H1 (cell line): ENCODE measurements at regions not wholly inside any gene's neighbourhood (a gene's known extent, or its start where the extent isn't known, plus 50 kb on each side); places are given as distances from the start of the nearest gene placed in this dataset.

Experiments used
- ATF3 ChIP-seq: IDR thresholded peaks from 2 replicates; pipeline ENCODE4 v1.6.1; 2011; ENCODE audit warnings: low read depth, mild to moderate bottlenecking, low read length; ENCODE audit not compliant: insufficient read depth
- CTCF ChIP-seq, 3 experiments: IDR thresholded peaks; 1 replicate in 2 of 3; 2 replicates in 1 of 3; pipeline versions ENCODE4 v1.5.1 to v1.6.1; 2011; ENCODE audit warnings: low read length in 3 of 3, mild to moderate bottlenecking in 3 of 3, inconsistent platforms in 2 of 3, low read depth in 1 of 3, moderate library complexity in 1 of 3; ENCODE audit not compliant: insufficient read depth in 1 of 3; ENCODE audit errors: control extremely low read depth in 1 of 3
- EP300 ChIP-seq, 2 experiments: IDR thresholded peaks; 1 replicate in 1 of 2; 2 replicates in 1 of 2; pipeline ENCODE4 v1.6.1; 2011 to 2012; ENCODE audit warnings: low read depth in 2 of 2, low read length in 2 of 2, mild to moderate bottlenecking in 2 of 2, borderline replicate concordance in 1 of 2, inconsistent platforms in 1 of 2, moderate library complexity in 1 of 2
- EZH2 ChIP-seq: fragments of 200-600 bp; sonication (generic); IDR thresholded peaks from 2 replicates; pipeline ENCODE4 v1.7.1; 2012; ENCODE audit warnings: low read depth, mild to moderate bottlenecking, moderate library complexity, low read length, inconsistent platforms; ENCODE audit not compliant: severe bottlenecking
- MAX ChIP-seq: IDR thresholded peaks from 2 replicates; pipeline ENCODE4 v1.6.1; 2012; ENCODE audit warnings: inconsistent platforms
- PHF8 ChIP-seq: fragments of 200-600 bp; sonication (generic); conservative IDR thresholded peaks from 2 replicates; pipeline ENCODE4 v1.7.1; 2012; ENCODE audit warnings: low read depth, mild to moderate bottlenecking, inconsistent platforms, low read length, moderate library complexity
- POLR2A ChIP-seq, 2 experiments: IDR thresholded peaks; 1 replicate in 1 of 2; 2 replicates in 1 of 2; pipeline ENCODE4 v1.6.1; 2011; ENCODE audit warnings: low read depth in 2 of 2, low read length in 2 of 2, mild to moderate bottlenecking in 2 of 2; ENCODE audit errors: control extremely low read depth in 1 of 2
- RBBP5 ChIP-seq: IDR thresholded peaks from 2 replicates; pipeline ENCODE4 v1.7.1; 2012; ENCODE audit warnings: low read depth, mild to moderate bottlenecking, inconsistent platforms, low read length, moderate library complexity, borderline replicate concordance
- SUZ12 ChIP-seq: fragments of 200-600 bp; sonication (generic); IDR thresholded peaks from 2 replicates; pipeline ENCODE4 v1.6.1; 2012; ENCODE audit warnings: mild to moderate bottlenecking, inconsistent platforms, low read length, moderate library complexity, mixed read lengths

- TF ChIP-seq RBBP5 (no peak), CTCF (IDR thresholded peaks at IDR 0.05; ENCODE audit: control extremely low read depth in 1 of 3, insufficient read depth in 1 of 3, low read depth in 1 of 3, low read length in 3 of 3) (no peak), POLR2A (IDR thresholded peaks at IDR 0.05; ENCODE audit: control extremely low read depth in 1 of 2, low read depth in 2 of 2, low read length in 2 of 2) (no peak), ATF3 (no peak), EZH2 (no peak), PHF8 (no peak), MAX (no peak), EP300 (IDR thresholded peaks at IDR 0.05; ENCODE audit: borderline replicate concordance in 1 of 2, low read depth in 2 of 2, low read length in 2 of 2) (no peak), SUZ12 (no peak)
Observed at GRCh38 chr4:27934871-27935270, 1074.2 kb downstream of the STIM2 start.
